Large intestine (tissue), 3 donors: ENCODE measurements at regions not wholly inside any gene's neighbourhood (a gene's known extent, or its start where the extent isn't known, plus 50 kb on each side); places are given as distances from the start of the nearest gene placed in this dataset.

Experiments
- DNase-seq, 2 donors: peaks; one replicate each; pipeline versions ENCODE4 v3.0.0 to v3.0.0-alpha.2; 2013
- H3K27ac ChIP-seq: one replicate; pipeline ENCODE4 v1.5.1; 2013; ENCODE audit warnings: low read length
- H3K27me3 ChIP-seq: 2 replicates; pipeline ENCODE4 v1.6.1; 2013; ENCODE audit warnings: low read length; ENCODE audit not compliant: control insufficient read depth, insufficient read depth
- H3K36me3 ChIP-seq: 2 replicates; pipeline ENCODE4 v1.6.1; 2013; ENCODE audit warnings: low read length; ENCODE audit not compliant: control insufficient read depth, insufficient read depth
- H3K4me1 ChIP-seq: one replicate; pipeline ENCODE4 v1.6.1; 2013; ENCODE audit warnings: low read length; ENCODE audit not compliant: control insufficient read depth, insufficient read depth
- H3K4me3 ChIP-seq: one replicate; pipeline ENCODE4 v1.5.1; 2013; ENCODE audit warnings: low read length
- H3K9me3 ChIP-seq: one replicate; pipeline ENCODE4 v1.6.1; 2013; ENCODE audit warnings: mild to moderate bottlenecking, low read depth, low read length, moderate library complexity; ENCODE audit not compliant: control insufficient read depth
- WGBS: methylation state at CpG from one replicate; pipeline ENCODE4 v1.1.5; 2013; ENCODE audit warnings: low lambda C conversion rate; ENCODE audit not compliant: insufficient coverage; 5-methylcytosine and 5-hydroxymethylcytosine counted together

- H3K9me3 ChIP-seq: no peaks in the 10 kb centered on the region
- no peak overlapping the region for H3K27ac ChIP-seq
- H3K27me3 ChIP-seq: no peaks in the 10 kb centered on the region
- no peak overlapping the region for H3K4me3 ChIP-seq
- WGBS: no CpG with 5 or more reads among the region's 5 CpGs
- DNase-seq: no peak
- no peaks in the 10 kb centered on the region for H3K36me3 ChIP-seq
- H3K4me1 ChIP-seq: no peaks in the 10 kb centered on the region
These were observed 437.4 kb downstream of the MTRR start for GRCh38 chr5:8306288-8306896.

- Histone ChIP-seq H3K36me3 (no peaks in the 10 kb centered on the region), H3K27me3 (no peaks in the 10 kb centered on the region), H3K9me3 (no peaks in the 10 kb centered on the region), H3K4me3 (no peak overlapping the region), H3K4me1 (no peaks in the 10 kb centered on the region), H3K27ac (no peak overlapping the region)
- DNase-seq: no peak
- 88% methylated on average over 1 of the region's 3 CpGs for WGBS
These were observed 446.0 kb downstream of the MTRR start for GRCh38 chr5:8314965-8315364.

DNA sequence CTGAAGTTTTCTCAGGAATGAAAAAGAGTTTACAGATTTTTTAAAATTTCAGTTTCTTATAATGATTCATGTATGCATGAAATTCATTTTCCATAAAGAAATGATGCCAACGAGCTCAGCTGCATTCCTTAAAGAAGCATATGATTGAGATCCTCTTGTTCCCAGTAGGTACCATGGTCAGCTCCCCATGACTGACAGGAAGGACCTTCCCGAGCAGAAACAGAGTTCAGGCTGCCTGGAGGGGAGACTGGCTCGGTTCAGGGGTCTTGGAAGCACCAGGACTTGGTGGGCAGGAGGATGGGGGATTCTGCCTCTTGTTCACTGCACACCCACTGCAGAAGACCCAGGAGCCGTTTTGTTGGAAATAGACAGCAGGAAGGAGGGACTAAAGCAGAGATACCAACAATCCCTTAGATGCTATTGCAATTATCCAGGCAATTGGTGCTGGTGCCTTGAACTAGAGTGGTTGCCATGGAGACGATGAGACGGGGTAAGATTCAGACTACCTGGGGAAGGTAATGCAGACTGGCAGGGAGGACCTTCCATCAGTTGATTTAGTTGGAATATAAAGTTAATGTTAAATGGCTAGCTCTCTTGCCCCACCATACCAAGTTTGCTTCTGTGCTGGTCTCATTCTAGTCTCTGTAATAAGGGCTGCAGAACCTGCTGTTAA, 447.8 kb downstream of the MTRR start:
- H3K36me3 ChIP-seq: no peaks in the 10 kb centered on the region
- DNase-seq: no peak
- H3K9me3 ChIP-seq: no peaks in the 10 kb centered on the region
- no CpG with 5 or more reads among the region's 6 CpGs for WGBS
- no peaks in the 10 kb centered on the region for H3K27me3 ChIP-seq
- H3K4me3 ChIP-seq: no peak overlapping the region
- H3K27ac ChIP-seq: no peak overlapping the region
- no peaks in the 10 kb centered on the region for H3K4me1 ChIP-seq

- no peak for DNase-seq
- no peaks in the 10 kb centered on the region for H3K36me3 ChIP-seq
- H3K27me3 ChIP-seq: no peaks in the 10 kb centered on the region
- 89% methylated on average over 4 of the region's 6 CpGs for WGBS
- no peaks in the 10 kb centered on the region for H3K9me3 ChIP-seq
- no peak overlapping the region for H3K4me3 ChIP-seq
- H3K27ac ChIP-seq: no peak overlapping the region
- H3K4me1 ChIP-seq: no peaks in the 10 kb centered on the region
These were observed 448.4 kb downstream of the MTRR start for GRCh38 chr5:8317335-8317734.

DNA sequence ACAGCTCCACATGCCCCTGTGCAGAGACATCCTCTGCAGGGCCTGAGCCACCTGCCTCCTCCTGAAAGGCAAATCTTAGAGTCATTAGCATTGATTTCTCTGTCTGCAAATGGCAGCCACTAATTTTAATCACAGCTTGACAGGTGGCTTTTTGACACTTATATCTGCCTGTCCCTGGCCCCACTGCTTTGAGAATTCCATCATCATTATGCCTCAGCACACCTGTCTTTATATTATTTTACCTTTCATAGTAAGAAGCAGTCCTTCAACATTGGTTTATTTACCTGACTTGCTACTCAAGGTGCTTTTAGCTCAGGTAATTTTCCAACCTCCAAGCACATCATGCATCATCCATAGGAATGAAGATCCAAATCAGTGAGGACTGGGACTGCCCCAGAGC, 451.3 kb downstream of the MTRR start:
- no peak overlapping the region for H3K27ac ChIP-seq
- H3K36me3 ChIP-seq: no peaks in the 10 kb centered on the region
- no peak overlapping the region for H3K4me3 ChIP-seq
- no peak for DNase-seq
- no peaks in the 10 kb centered on the region for H3K27me3 ChIP-seq
- no peaks in the 10 kb centered on the region for H3K4me1 ChIP-seq
- no peaks in the 10 kb centered on the region for H3K9me3 ChIP-seq

DNA sequence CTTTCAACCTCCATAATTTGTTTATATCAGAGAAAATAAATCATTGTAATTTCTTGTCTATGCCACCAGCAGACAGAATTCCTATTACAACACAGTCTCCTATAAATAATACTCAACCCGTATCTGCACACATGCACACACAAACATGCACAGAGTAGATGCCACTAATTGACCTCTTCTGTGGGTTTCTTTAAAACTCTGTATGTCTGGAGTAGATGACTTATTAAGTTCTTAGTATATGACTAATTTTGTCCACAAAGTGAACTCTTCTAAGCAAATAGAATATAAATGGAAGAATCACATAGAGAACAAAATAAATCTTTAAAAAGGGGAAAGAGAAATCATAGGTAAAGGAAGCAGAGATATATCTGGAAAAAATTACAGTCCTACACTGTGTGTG, 452.3 kb downstream of the MTRR start:
- Histone ChIP-seq H3K27ac (no peak overlapping the region), H3K4me3 (no peak overlapping the region), H3K9me3 (no peaks in the 10 kb centered on the region), H3K27me3 (no peaks in the 10 kb centered on the region), H3K4me1 (no peaks in the 10 kb centered on the region), H3K36me3 (no peaks in the 10 kb centered on the region)
- no peak for DNase-seq
- WGBS: no CpG with 5 or more reads among the region's 1 CpG

- WGBS: no CpG with 5 or more reads among the region's 2 CpGs
- H3K9me3 ChIP-seq: no peaks in the 10 kb centered on the region
- no peaks in the 10 kb centered on the region for H3K4me1 ChIP-seq
- no peak overlapping the region for H3K27ac ChIP-seq
- no peaks in the 10 kb centered on the region for H3K27me3 ChIP-seq
- DNase-seq: no peak
- no peaks in the 10 kb centered on the region for H3K36me3 ChIP-seq
- H3K4me3 ChIP-seq: no peak overlapping the region
These were observed 453.5 kb downstream of the MTRR start for GRCh38 chr5:8322484-8322883.

DNA sequence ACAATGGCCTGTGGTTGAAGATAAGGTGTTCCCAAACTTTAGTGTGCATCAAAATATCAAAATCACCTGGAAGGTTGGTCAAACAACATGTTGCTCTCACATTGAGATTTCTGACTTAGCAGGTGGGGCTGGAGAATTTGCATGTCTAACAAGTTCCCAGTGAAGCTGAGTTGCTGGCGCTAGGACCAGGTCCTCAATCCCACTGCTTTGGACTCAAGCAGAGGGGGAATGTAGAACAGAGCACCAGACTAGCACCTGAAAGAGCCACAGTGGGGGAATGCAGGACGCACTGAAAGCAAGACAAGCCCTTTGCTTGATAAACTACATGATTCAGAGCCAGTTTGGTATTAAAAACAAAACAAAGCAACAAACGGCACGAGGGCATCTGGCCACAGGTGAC, 458.1 kb downstream of the MTRR start:
- no peak for DNase-seq
- H3K9me3 ChIP-seq: no peaks in the 10 kb centered on the region
- H3K4me1 ChIP-seq: no peaks in the 10 kb centered on the region
- no peaks in the 10 kb centered on the region for H3K36me3 ChIP-seq
- H3K27ac ChIP-seq: no peak overlapping the region
- H3K4me3 ChIP-seq: no peak overlapping the region
- no peaks in the 10 kb centered on the region for H3K27me3 ChIP-seq
- WGBS: no CpG with 5 or more reads among the region's 4 CpGs

DNA sequence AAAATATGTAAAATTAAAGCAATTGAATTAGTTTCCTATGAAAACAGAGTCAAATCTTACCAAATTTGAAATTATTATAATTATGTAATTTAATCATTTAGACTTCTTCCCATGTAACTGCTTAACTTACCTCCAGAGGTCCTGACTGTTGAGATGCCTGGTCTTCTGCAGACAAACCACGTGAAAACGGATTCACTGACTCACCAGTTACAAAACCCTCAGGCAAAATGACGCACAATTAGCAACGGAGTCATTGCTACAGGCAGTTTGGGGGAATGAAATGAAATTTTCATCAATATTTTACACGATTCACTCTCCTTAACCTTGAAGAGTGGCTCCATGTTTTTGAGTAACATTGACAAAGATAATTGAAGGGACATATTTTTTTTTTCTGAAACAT, 460.8 kb downstream of the MTRR start:
- WGBS: no CpG with 5 or more reads among the region's 5 CpGs
- DNase-seq: no peak
- H3K27me3 ChIP-seq: no peaks in the 10 kb centered on the region

DNA sequence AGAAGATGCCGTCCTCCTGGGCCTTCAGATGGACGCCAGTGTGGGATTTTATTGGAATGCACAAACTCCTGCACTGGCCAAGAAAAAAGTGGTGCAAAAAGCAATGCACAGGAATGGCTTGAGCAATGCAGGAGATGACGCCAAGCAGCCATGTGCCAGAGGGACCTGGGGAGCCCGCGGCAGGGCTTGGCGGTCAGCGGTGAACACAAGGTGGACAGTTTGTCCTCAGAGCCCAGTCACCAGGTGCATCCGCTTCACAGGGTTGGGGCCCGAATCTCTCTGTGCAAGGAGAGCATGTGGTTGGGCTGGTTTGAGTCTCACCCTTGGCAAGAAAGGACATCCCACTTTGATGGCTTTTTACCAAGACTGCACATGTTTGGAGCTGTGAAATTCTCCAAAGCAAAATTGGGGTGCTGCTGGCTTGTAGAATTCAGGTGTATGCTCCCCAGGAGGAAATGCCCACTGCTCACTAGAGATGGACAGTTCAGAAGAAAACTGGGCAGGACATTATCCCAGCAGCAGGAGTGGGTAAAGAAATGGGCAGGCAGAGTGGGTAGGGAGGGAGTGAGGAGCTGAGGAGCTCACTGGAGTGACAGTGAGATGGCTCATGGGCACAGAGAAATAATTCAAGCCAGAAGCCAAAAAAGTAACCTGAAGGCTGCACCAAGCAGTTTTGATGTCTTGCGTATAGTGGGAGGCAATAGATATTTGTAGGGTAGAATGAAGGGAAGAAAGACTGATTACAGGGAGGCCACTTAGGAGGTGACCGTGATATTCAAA, 463.9 kb downstream of the MTRR start:
- Histone ChIP-seq H3K9me3 (no peaks in the 10 kb centered on the region), H3K4me3 (no peak overlapping the region), H3K36me3 (no peaks in the 10 kb centered on the region), H3K27ac (no peak overlapping the region), H3K27me3 (no peaks in the 10 kb centered on the region), H3K4me1 (no peaks in the 10 kb centered on the region)
- 100% methylated on average over 1 of the region's 11 CpGs for WGBS
- DNase-seq: no peak

More for the DNA sequence above, 460.8 kb downstream of the MTRR start:
- Histone ChIP-seq H3K27ac (no peak overlapping the region), H3K4me3 (no peak overlapping the region), H3K4me1 (no peaks in the 10 kb centered on the region), H3K36me3 (no peaks in the 10 kb centered on the region), H3K9me3 (no peaks in the 10 kb centered on the region)
